Astrocyte (in vitro differentiated cells and primary cell): ENCODE measurements at regions not wholly inside any gene's neighbourhood (a gene's known extent, or its start where the extent isn't known, plus 50 kb on each side); places are given as distances from the start of the nearest gene placed in this dataset.

Source experiments
- DNase-seq: peaks from one replicate; pipeline ENCODE4 v3.0.0-alpha.2; 2010; ENCODE audit warnings: low read depth
- FAIRE-seq: peaks from 2 replicates; lab custom pipeline; 2011; peaks lifted over from hg19 to GRCh38; lab: Jason Lieb, UNC
- H2AFZ ChIP-seq: 2 replicates; pipeline ENCODE4 v1.6.0; 2012; ENCODE audit warnings: low read depth, low read length, inconsistent platforms
- H3K27ac ChIP-seq: 2 replicates; pipeline ENCODE4 v1.5.1; 2011; ENCODE audit warnings: low read depth, low read length, inconsistent platforms
- H3K27me3 ChIP-seq: 2 replicates; pipeline ENCODE4 v1.6.0; 2011; ENCODE audit warnings: low read length, inconsistent platforms; ENCODE audit not compliant: insufficient read depth
- H3K36me3 ChIP-seq: 2 replicates; pipeline ENCODE4 v1.5.1; 2011; ENCODE audit warnings: low read length, inconsistent platforms; ENCODE audit not compliant: insufficient read depth
- H3K4me1 ChIP-seq: 2 replicates; pipeline ENCODE4 v1.5.1; 2011; ENCODE audit warnings: low read length, inconsistent platforms; ENCODE audit not compliant: insufficient read depth
- H3K4me2 ChIP-seq: 2 replicates; pipeline ENCODE4 v1.6.0; 2012; ENCODE audit warnings: low read length, inconsistent platforms
- H3K4me3 ChIP-seq: 2 replicates; pipeline ENCODE4 v1.5.1; 2011; ENCODE audit warnings: low read depth, mild to moderate bottlenecking, low read length, inconsistent platforms; ENCODE audit not compliant: insufficient read depth
- H3K79me2 ChIP-seq: 2 replicates; pipeline ENCODE4 v1.6.0; 2012; ENCODE audit warnings: mild to moderate bottlenecking, low read length, inconsistent platforms; ENCODE audit not compliant: insufficient read depth
- H3K9ac ChIP-seq: 2 replicates; pipeline ENCODE4 v1.6.0; 2012; ENCODE audit warnings: mild to moderate bottlenecking, low read length, inconsistent platforms
- H3K9me3 ChIP-seq: 2 replicates; pipeline ENCODE4 v1.5.1; 2012; ENCODE audit warnings: low read depth, mild to moderate bottlenecking, low read length, inconsistent platforms; ENCODE audit not compliant: insufficient read depth
- H4K20me1 ChIP-seq: 2 replicates; pipeline ENCODE4 v1.6.0; 2012; ENCODE audit warnings: low read length, inconsistent platforms; ENCODE audit not compliant: insufficient read depth
- H3K27ac Mint-ChIP-seq: one replicate; pipeline ENCODE4 v1.8.0; 2021; ENCODE audit warnings: mild to moderate bottlenecking, mixed read lengths; ENCODE audit not compliant: unreplicated experiment
- H3K27me3 Mint-ChIP-seq: one replicate; pipeline ENCODE4 v1.8.0; 2021; ENCODE audit warnings: low read depth, mixed read lengths; ENCODE audit not compliant: unreplicated experiment
- H3K36me3 Mint-ChIP-seq: one replicate; pipeline ENCODE4 v1.8.0; 2021; ENCODE audit warnings: low read depth, mixed read lengths; ENCODE audit not compliant: unreplicated experiment
- H3K4me1 Mint-ChIP-seq: one replicate; pipeline ENCODE4 v1.8.0; 2021; ENCODE audit warnings: low read depth, mixed read lengths; ENCODE audit not compliant: unreplicated experiment
- H3K4me3 Mint-ChIP-seq: one replicate; pipeline ENCODE4 v1.8.0; 2021; ENCODE audit warnings: mild to moderate bottlenecking, moderate library complexity, mixed read lengths; ENCODE audit not compliant: unreplicated experiment
- H3K9me3 Mint-ChIP-seq: one replicate; pipeline ENCODE4 v1.8.0; 2021; ENCODE audit warnings: mild to moderate bottlenecking, mixed read lengths; ENCODE audit not compliant: unreplicated experiment
- EZH2 ChIP-seq: IDR thresholded peaks from 2 replicates; pipeline ENCODE4 v1.6.1; 2012; ENCODE audit warnings: mild to moderate bottlenecking, low read length, inconsistent platforms; ENCODE audit not compliant: insufficient read depth
- TF ChIP-seq, protein P1 (sequence below): IDR thresholded peaks from 2 replicates; pipeline ENCODE4 v1.5.1; 2011; ENCODE audit warnings: low read depth, mild to moderate bottlenecking, inconsistent platforms, low read length, moderate library complexity; ENCODE audit not compliant: insufficient read depth

DNA sequence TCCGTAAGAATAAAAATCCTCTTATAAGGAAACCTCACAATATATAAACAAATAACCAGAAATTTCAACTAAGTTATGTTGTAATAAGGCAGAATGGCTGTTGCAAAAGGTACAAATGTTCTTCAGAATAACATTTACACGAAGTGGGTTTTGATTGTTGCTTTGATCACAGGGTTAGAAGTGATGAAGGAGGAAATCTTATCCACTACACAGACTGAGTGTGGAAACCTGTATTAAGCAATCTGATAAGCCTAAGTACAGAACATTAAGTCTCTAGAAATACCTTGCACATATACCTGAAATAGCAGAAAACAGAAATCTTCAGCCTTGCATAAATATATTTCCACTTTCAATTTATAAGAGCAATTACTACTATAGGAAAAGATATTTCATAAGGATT lies 251.9 kb downstream of the ETV1 start:
- H3K9ac ChIP-seq = no peak overlapping the region
- DNase-seq (no peak), FAIRE-seq (no peak)
- H4K20me1 ChIP-seq = no peaks in the 10 kb centered on the region
- Mint-ChIP-seq H3K27ac (no peak overlapping the region), H3K4me1 (peaks cover 10% of the 10 kb centered on the region), H3K4me3 (no peak overlapping the region), H3K9me3 (no peaks in the 10 kb centered on the region), H3K36me3 (no peaks in the 10 kb centered on the region), H3K27me3 (no peaks in the 10 kb centered on the region)
- no peaks in the 10 kb centered on the region for H3K9me3 ChIP-seq
- H3K4me1 ChIP-seq = peaks cover 11% of the 10 kb centered on the region
- H3K27me3 ChIP-seq = no peaks in the 10 kb centered on the region
- H3K4me3 ChIP-seq = no peak overlapping the region
- H3K4me2 ChIP-seq = no peak overlapping the region
- no peaks in the 10 kb centered on the region for H3K79me2 ChIP-seq
- TF ChIP-seq, protein P1, sequence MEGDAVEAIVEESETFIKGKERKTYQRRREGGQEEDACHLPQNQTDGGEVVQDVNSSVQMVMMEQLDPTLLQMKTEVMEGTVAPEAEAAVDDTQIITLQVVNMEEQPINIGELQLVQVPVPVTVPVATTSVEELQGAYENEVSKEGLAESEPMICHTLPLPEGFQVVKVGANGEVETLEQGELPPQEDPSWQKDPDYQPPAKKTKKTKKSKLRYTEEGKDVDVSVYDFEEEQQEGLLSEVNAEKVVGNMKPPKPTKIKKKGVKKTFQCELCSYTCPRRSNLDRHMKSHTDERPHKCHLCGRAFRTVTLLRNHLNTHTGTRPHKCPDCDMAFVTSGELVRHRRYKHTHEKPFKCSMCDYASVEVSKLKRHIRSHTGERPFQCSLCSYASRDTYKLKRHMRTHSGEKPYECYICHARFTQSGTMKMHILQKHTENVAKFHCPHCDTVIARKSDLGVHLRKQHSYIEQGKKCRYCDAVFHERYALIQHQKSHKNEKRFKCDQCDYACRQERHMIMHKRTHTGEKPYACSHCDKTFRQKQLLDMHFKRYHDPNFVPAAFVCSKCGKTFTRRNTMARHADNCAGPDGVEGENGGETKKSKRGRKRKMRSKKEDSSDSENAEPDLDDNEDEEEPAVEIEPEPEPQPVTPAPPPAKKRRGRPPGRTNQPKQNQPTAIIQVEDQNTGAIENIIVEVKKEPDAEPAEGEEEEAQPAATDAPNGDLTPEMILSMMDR = no peak
- no peak for TF ChIP-seq EZH2
- no peaks in the 10 kb centered on the region for H3K36me3 ChIP-seq
- H3K27ac ChIP-seq = no peak overlapping the region
- no peak overlapping the region for H2AFZ ChIP-seq

DNA sequence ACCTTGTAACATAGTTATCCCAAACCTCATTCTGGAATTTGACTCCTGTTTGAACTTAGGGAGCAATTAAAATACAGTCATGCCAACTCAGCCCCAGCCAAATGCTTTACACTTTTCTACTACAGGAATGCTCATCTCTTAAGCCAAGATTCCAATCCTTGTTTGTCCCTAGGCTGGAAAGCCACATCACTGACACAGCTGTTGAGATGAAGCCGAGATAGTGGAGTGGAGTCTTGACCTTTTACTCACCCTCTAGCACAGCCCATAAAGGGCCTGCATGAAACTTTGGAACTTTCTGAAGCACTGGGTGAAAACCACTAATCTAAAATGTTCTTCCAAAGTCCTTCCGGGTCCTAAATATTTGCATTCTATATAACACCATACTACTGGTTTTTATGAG lies 247.3 kb downstream of the ETV1 start:
- H3K9ac ChIP-seq = no peak overlapping the region
- Mint-ChIP-seq H3K4me1 (peaks cover 18% of the 10 kb centered on the region), H3K27ac (no peak overlapping the region), H3K36me3 (no peaks in the 10 kb centered on the region), H3K9me3 (no peaks in the 10 kb centered on the region), H3K4me3 (no peak overlapping the region), H3K27me3 (no peaks in the 10 kb centered on the region)
- H3K79me2 ChIP-seq = no peaks in the 10 kb centered on the region
- H3K4me3 ChIP-seq = no peak overlapping the region
- no peak for TF ChIP-seq EZH2
- TF ChIP-seq, protein P1 = no peak
- FAIRE-seq (peak; percentile 93), DNase-seq (peak; percentile 95)
- no peaks in the 10 kb centered on the region for H3K27me3 ChIP-seq
- peak overlapping the region; percentile 1 for H3K4me2 ChIP-seq
- H4K20me1 ChIP-seq = no peaks in the 10 kb centered on the region
- peaks cover 16% of the 10 kb centered on the region for H3K4me1 ChIP-seq
- no peaks in the 10 kb centered on the region for H3K9me3 ChIP-seq
- no peak overlapping the region for H2AFZ ChIP-seq
- H3K36me3 ChIP-seq = no peaks in the 10 kb centered on the region
- H3K27ac ChIP-seq = no peak overlapping the region

DNA sequence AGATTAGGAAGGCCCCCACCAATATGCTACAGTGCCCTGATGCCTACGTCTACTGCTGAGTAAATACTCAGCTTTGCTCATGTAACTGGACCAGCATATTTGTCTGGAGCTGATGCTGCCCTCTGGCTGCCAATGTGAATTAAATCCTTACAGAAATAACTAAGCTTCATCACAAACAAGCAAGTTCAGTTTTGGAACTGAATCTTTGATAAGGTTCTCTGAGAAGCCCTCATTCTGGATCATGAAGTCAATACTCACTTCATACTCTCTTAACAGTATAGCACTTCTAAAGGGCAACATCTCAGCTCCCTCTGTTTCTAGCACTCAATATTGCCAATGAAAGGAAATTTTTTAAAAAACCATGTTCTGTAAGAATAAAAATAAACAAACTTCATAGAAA lies 246.7 kb downstream of the ETV1 start:
- Histone ChIP-seq H3K36me3 (no peaks in the 10 kb centered on the region), H3K4me2 (no peak overlapping the region), H3K4me1 (peaks cover 16% of the 10 kb centered on the region), H2AFZ (peak overlapping the region; percentile 18), H3K27ac (no peak overlapping the region), H3K79me2 (no peaks in the 10 kb centered on the region), H3K9ac (no peak overlapping the region), H3K27me3 (no peaks in the 10 kb centered on the region), H3K9me3 (no peaks in the 10 kb centered on the region), H4K20me1 (no peaks in the 10 kb centered on the region), H3K4me3 (no peak overlapping the region)
- H3K27ac Mint-ChIP-seq = no peak overlapping the region
- TF ChIP-seq EZH2 = no peak
- TF ChIP-seq, protein P1 = peak; percentile 36
- FAIRE-seq (peak; percentile 49), DNase-seq (peak; percentile 64)
- H3K36me3 Mint-ChIP-seq = no peaks in the 10 kb centered on the region
- H3K4me1 Mint-ChIP-seq = peaks cover 18% of the 10 kb centered on the region
- H3K27me3 Mint-ChIP-seq = no peaks in the 10 kb centered on the region
- H3K9me3 Mint-ChIP-seq = no peaks in the 10 kb centered on the region
- H3K4me3 Mint-ChIP-seq = no peak overlapping the region
